K562 (cell line): ENCODE measurements at regions not wholly inside any gene's neighbourhood (a gene's known extent, or its start where the extent isn't known, plus 50 kb on each side); places are given as distances from the start of the nearest gene placed in this dataset.
A peak's percentile ranks its signal among the peaks of the same experiment; 100 is the strongest.

ENCODE experiments used
- ATAC-seq: fragments of 200-7000 bp; cut with Tn5 transposase; 3 replicates; pipeline ENCODE4 v1.9.1; 2020; ENCODE audit warnings: moderate library complexity
- BruUV-seq: library from RNA; stranded (reverse); fragments of 400-500 nt; replicated peaks from 2 replicates; lab custom pipeline; 2021; lab: Mats Ljungman, UMichigan
- CTCF ChIA-PET: fragments of 300-600 bp; formaldehyde crosslinking; extraction: SDS; loops from one replicate; lab custom pipeline; 2021; ENCODE audit warnings: low intra/inter-chr PET ratio; lab: Yijun Ruan, JAX
- POLR2A ChIA-PET: fragments of 300-600, 350-650 bp; sonication (Branson Sonifier 250); formaldehyde crosslinking; extraction: SDS; loops from one replicate; lab custom pipeline; 2021; ENCODE audit warnings: antibody characterized with exemption, inconsistent platforms; lab: Yijun Ruan, JAX
- DNase-seq, 4 experiments: peaks; one replicate each; pipeline versions ENCODE4 v3.0.0 to v3.0.0-alpha.2; 2011 to 2018; ENCODE audit warnings: low spot score in 3 of 4, mixed read lengths in 3 of 4; ENCODE audit errors: extremely low read depth in 1 of 4
- FAIRE-seq: peaks from 2 replicates; lab custom pipeline; 2011; peaks lifted over from hg19 to GRCh38; lab: Jason Lieb, UNC
- H2AFZ ChIP-seq: 2 replicates; pipeline ENCODE4 v1.6.0; 2011; ENCODE audit warnings: low read depth, low read length, control low read depth, inconsistent platforms
- H3K27ac ChIP-seq: fragments of 200-600 bp; 3 replicates; pipeline ENCODE4 v1.8.0; 2011; ENCODE audit warnings: low read depth, mild to moderate bottlenecking, control low read depth, inconsistent platforms, low read length, moderate library complexity, mixed read lengths; ENCODE audit errors: extremely low read depth
- H3K27me3 ChIP-seq, 2 experiments: fragments of 300-600 bp in 1 of 2; 2 replicates in 1 of 2; 3 replicates in 1 of 2; pipeline versions ENCODE4 v1.6.0 to v1.8.0; 2011; ENCODE audit warnings: inconsistent platforms in 2 of 2, low read length in 2 of 2, mild to moderate bottlenecking in 1 of 2, mixed read lengths in 1 of 2, moderate library complexity in 1 of 2; ENCODE audit not compliant: control insufficient read depth in 2 of 2, insufficient read depth in 2 of 2
- H3K36me3 ChIP-seq: fragments of 300-600 bp; 3 replicates; pipeline ENCODE4 v1.8.0; 2011; ENCODE audit warnings: mild to moderate bottlenecking, low read length, inconsistent platforms; ENCODE audit not compliant: control insufficient read depth, insufficient read depth
- H3K4me1 ChIP-seq, 2 experiments: fragments of 200-600 bp in 1 of 2; replicated peaks in 1 of 2; 2 replicates in 1 of 2; 3 replicates in 1 of 2; pipeline versions ENCODE4 v1.5.1 to v1.8.0; 2011; ENCODE audit warnings: inconsistent platforms in 2 of 2, low read length in 2 of 2, mild to moderate bottlenecking in 1 of 2, mixed read lengths in 1 of 2, moderate library complexity in 1 of 2; ENCODE audit not compliant: control insufficient read depth in 2 of 2, insufficient read depth in 2 of 2
- H3K4me2 ChIP-seq: 2 replicates; pipeline ENCODE4 v1.6.1; 2011; ENCODE audit warnings: low read length, control low read depth, inconsistent platforms, mixed read lengths; ENCODE audit not compliant: insufficient read depth
- H3K4me3 ChIP-seq: fragments of 200-600 bp; sonication (generic), shearing (Covaris generic); 2 replicates; pipeline ENCODE4 v1.5.1; 2016; ENCODE audit warnings: control low read depth, inconsistent platforms
- H3K79me2 ChIP-seq: fragments of 200-600 bp; 3 replicates; pipeline ENCODE4 v1.8.0; 2011; ENCODE audit warnings: low read length, inconsistent platforms; ENCODE audit not compliant: control insufficient read depth, insufficient read depth
- H3K9ac ChIP-seq, 2 experiments: 2 replicates each; pipeline versions ENCODE4 v1.6.0 to v1.6.1; 2011; ENCODE audit warnings: low read depth in 2 of 2, low read length in 2 of 2, control low read depth in 1 of 2, inconsistent platforms in 1 of 2, mild to moderate bottlenecking in 1 of 2, mixed read lengths in 1 of 2; ENCODE audit not compliant: insufficient read depth in 1 of 2
- H3K9me1 ChIP-seq: one replicate; pipeline ENCODE4 v1.6.0; 2011; ENCODE audit warnings: inconsistent platforms, mild to moderate bottlenecking, low read length, moderate library complexity; ENCODE audit not compliant: control insufficient read depth, insufficient read depth
- H3K9me3 ChIP-seq: replicated peaks from 2 replicates; pipeline ENCODE4 v1.5.1; 2011; ENCODE audit warnings: low read depth, low read length, inconsistent platforms; ENCODE audit not compliant: control insufficient read depth, insufficient read depth
- H4K20me1 ChIP-seq: replicated peaks from 2 replicates; pipeline ENCODE4 v1.6.1; 2011; ENCODE audit warnings: low read length, inconsistent platforms, mixed read lengths; ENCODE audit not compliant: control insufficient read depth, insufficient read depth
- CSDE1 ChIP-seq, 2 experiments: fragments of 450-650 bp; IDR thresholded peaks; 2 replicates each; pipeline ENCODE4 v1.6.1; 2016; ENCODE audit warnings: mild to moderate bottlenecking in 1 of 2
- NCOA4 ChIP-seq: fragments of 450-650 bp; IDR thresholded peaks from 2 replicates; pipeline ENCODE4 v1.6.1; 2018; ENCODE audit warnings: mild to moderate bottlenecking; ENCODE audit not compliant: partially characterized antibody
- NFIC ChIP-seq: fragments of 450-650 bp; IDR thresholded peaks from 2 replicates; pipeline ENCODE4 v1.6.1; 2017; ENCODE audit warnings: mild to moderate bottlenecking, inconsistent platforms
- ZEB2 ChIP-seq: fragments of 450-650 bp; IDR thresholded peaks from 2 replicates; pipeline ENCODE4 v1.6.1; 2016
- ZFP30 ChIP-seq: fragments of 250-450 bp; sonication (Bioruptor Pico); IDR thresholded peaks from 2 replicates; pipeline ENCODE4 v1.8.0; 2022; ENCODE audit warnings: moderate library complexity, mild to moderate bottlenecking, inconsistent platforms, borderline replicate concordance
- WGBS: fragments of 100-300 bp; shearing (Covaris generic); methylation state at CpG from one replicate; pipeline ENCODE4 v1.1.6; 2016; ENCODE audit warnings: low coverage, mixed read lengths; ENCODE audit not compliant: insufficient coverage; ENCODE audit errors: missing lambda C conversion rate; 5-methylcytosine and 5-hydroxymethylcytosine counted together
- in situ Hi-C: fragments of 300-500 bp; cut with MboI; formaldehyde crosslinking; loops from 4 replicates; pipeline ENCODE4 v1.15.0; 2018; ENCODE audit warnings: inconsistent platforms, mixed read lengths
- intact Hi-C: fragments of 100-400 bp; cut with micrococcal nuclease; formaldehyde crosslinking; loops from 2 replicates; pipeline ENCODE4 v1.14.2; 2022
- TF ChIP-seq, protein P1 (sequence below): fragments of 250-450 bp; sonication (Bioruptor Pico); IDR thresholded peaks from 2 replicates; pipeline ENCODE4 v1.5.0; 2022; ENCODE audit warnings: mild to moderate bottlenecking

GRCh38 chr1:168913711-168914463 is 184.9 kb upstream of the DPT start:
- CTCF ChIA-PET, result no interaction called here
- no TSS peak for BruUV-seq
- no peak overlapping the region for H3K9ac ChIP-seq

More at GRCh38 chr1:168913711-168914463, 184.9 kb upstream of the DPT start:
- no peaks in the 10 kb centered on the region for H3K4me1 ChIP-seq
- DNase-seq (no peak), FAIRE-seq (no peak), ATAC-seq (no peak)
- no peaks in the 10 kb centered on the region for H3K36me3 ChIP-seq
- TF ChIP-seq NFIC (peak; percentile 18; the same call in 1 of the 2 replicates), NCOA4 (no peak), CSDE1 (IDR thresholded peaks at IDR 0.05) (no peak), ZFP30 (CRISPR knock-in tag) (no peak), ZEB2 (no peak)
- TF ChIP-seq, protein P1, sequence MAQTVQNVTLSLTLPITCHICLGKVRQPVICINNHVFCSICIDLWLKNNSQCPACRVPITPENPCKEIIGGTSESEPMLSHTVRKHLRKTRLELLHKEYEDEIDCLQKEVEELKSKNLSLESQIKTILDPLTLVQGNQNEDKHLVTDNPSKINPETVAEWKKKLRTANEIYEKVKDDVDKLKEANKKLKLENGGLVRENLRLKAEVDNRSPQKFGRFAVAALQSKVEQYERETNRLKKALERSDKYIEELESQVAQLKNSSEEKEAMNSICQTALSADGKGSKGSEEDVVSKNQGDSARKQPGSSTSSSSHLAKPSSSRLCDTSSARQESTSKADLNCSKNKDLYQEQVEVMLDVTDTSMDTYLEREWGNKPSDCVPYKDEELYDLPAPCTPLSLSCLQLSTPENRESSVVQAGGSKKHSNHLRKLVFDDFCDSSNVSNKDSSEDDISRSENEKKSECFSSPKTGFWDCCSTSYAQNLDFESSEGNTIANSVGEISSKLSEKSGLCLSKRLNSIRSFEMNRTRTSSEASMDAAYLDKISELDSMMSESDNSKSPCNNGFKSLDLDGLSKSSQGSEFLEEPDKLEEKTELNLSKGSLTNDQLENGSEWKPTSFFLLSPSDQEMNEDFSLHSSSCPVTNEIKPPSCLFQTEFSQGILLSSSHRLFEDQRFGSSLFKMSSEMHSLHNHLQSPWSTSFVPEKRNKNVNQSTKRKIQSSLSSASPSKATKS (CRISPR knock-in tag), result no peak
- in situ Hi-C loops (no loop called here), intact Hi-C loops (no loop called here)
- no peaks in the 10 kb centered on the region for H3K9me3 ChIP-seq
- H3K27ac ChIP-seq, result no peak overlapping the region
- no peak overlapping the region for H3K4me2 ChIP-seq
- POLR2A ChIA-PET, result no interaction called here
- WGBS, result 1% methylated on average over 4 of the region's 4 CpGs
- no peak overlapping the region for H2AFZ ChIP-seq
- no peaks in the 10 kb centered on the region for H4K20me1 ChIP-seq
- no peak overlapping the region for H3K4me3 ChIP-seq
- H3K9me1 ChIP-seq, result no peaks in the 10 kb centered on the region
- no peaks in the 10 kb centered on the region for H3K27me3 ChIP-seq
- no peaks in the 10 kb centered on the region for H3K79me2 ChIP-seq
